ENCODE measurements at regions not wholly inside any gene's neighbourhood (a gene's known extent, or its start where the extent isn't known, plus 50 kb on each side); places are given as distances from the start of the nearest gene placed in this dataset.

DNA sequence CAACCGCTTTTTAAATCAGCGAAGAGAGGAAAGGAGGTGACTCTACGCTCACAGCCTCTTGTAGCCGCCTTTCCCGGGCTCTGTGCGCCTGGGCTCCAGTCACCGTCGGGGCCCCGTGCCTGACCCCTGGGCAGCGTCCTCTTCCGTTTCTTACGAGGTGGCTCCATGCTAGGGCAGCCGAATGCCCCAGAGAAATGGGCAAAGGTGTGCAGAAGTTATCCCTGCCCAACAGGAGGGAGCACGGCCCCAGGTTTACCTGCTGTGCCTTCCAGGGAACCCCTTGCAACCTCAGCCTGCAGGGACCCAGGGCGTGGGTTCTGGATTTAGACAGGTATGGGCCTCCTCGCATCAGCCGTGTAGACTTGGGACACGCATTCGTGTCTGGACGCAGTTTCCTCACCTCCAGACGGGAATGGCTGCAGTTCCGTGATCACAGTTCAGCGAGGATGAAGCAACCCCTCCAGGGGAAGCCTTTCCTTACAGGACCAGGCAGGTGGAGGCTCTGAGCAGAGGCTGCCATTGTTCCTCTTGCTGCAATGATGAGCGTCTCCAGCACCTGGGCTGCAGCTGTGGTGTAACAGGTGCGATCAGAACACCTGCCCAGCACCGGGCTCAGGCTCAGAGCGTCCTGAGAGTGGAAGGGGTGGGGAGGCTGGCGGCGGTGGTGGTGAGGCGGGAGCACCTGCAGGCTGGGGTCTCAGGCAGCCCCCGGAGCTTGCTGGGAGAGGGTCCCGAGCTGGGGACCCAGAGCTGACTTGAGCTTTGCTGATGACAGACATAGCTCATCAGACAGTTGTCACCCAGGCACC lies 81.3 kb upstream of the BHLHE23 start:
- ATAC-seq (no peak), DNase-seq (peak in 1 of 3 donors; percentile 10)
- Histone ChIP-seq H3K4me1 (ENCODE audit: control insufficient read depth, insufficient read depth, low read length) (no peaks in the 10 kb centered on the region), H3K27me3 (ENCODE audit: control insufficient read depth, insufficient read depth) (no peaks in the 10 kb centered on the region), H3K27ac (ENCODE audit: low read length) (no peak overlapping the region), H3K9me3 (ENCODE audit: control insufficient read depth, low read length) (no peaks in the 10 kb centered on the region), H3K4me3 (ENCODE audit: low read length) (no peak overlapping the region)
- intact Hi-C loops (cut with DNase I), result no loop called here
- 79% methylated on average over 32 of the region's 32 CpGs for whole genome bisulfite sequencing

- 72% methylated on average over 29 of the region's 29 CpGs for WGBS
- DNase-seq, result peak in 1 of 3 donors; percentile 27
Observed at GRCh38 chr20:63087236-63087871, 80.6 kb upstream of the BHLHE23 start.

GRCh38 chr20:63086421-63087235 lies 79.9 kb upstream of the BHLHE23 start:
- H3K4me1 ChIP-seq (ENCODE audit: control insufficient read depth, insufficient read depth, low read length), result no peaks in the 10 kb centered on the region
- H3K4me3 ChIP-seq (ENCODE audit: low read length), result no peak overlapping the region
- DNase-seq (peak in 2 of 3 donors; percentile 46 to 49), ATAC-seq (no peak)
- intact Hi-C loops (cut with DNase I), result no loop called here
- no peaks in the 10 kb centered on the region for H3K27me3 ChIP-seq (ENCODE audit: control insufficient read depth, insufficient read depth)
- 74% methylated on average over 36 of the region's 36 CpGs for WGBS
- H3K9me3 ChIP-seq (ENCODE audit: control insufficient read depth, low read length), result no peaks in the 10 kb centered on the region
- no peak overlapping the region for H3K27ac ChIP-seq (ENCODE audit: low read length)

More at GRCh38 chr20:63087236-63087871, 80.6 kb upstream of the BHLHE23 start:
- intact Hi-C loops (cut with DNase I), result no loop called here
- no peak for ATAC-seq
- Histone ChIP-seq H3K9me3 (ENCODE audit: control insufficient read depth, low read length) (no peaks in the 10 kb centered on the region), H3K4me1 (ENCODE audit: control insufficient read depth, insufficient read depth, low read length) (no peaks in the 10 kb centered on the region), H3K27ac (ENCODE audit: low read length) (no peak overlapping the region), H3K4me3 (ENCODE audit: low read length) (no peak overlapping the region), H3K27me3 (ENCODE audit: control insufficient read depth, insufficient read depth) (no peaks in the 10 kb centered on the region)

- DNase-seq, result peak in 2 of 3 donors; percentile 36
- 67% methylated on average over 34 of the region's 34 CpGs for WGBS
- Histone ChIP-seq H3K27ac (ENCODE audit: low read length) (no peak overlapping the region), H3K27me3 (ENCODE audit: control insufficient read depth, insufficient read depth) (no peaks in the 10 kb centered on the region), H3K4me1 (ENCODE audit: control insufficient read depth, insufficient read depth, low read length) (no peaks in the 10 kb centered on the region), H3K4me3 (ENCODE audit: low read length) (no peak overlapping the region), H3K9me3 (ENCODE audit: control insufficient read depth, low read length) (no peaks in the 10 kb centered on the region)
- no peak for ATAC-seq
- intact Hi-C loops (cut with DNase I), result no loop called here
Observed at GRCh38 chr20:63085151-63085861, 78.5 kb upstream of the BHLHE23 start.

DNA sequence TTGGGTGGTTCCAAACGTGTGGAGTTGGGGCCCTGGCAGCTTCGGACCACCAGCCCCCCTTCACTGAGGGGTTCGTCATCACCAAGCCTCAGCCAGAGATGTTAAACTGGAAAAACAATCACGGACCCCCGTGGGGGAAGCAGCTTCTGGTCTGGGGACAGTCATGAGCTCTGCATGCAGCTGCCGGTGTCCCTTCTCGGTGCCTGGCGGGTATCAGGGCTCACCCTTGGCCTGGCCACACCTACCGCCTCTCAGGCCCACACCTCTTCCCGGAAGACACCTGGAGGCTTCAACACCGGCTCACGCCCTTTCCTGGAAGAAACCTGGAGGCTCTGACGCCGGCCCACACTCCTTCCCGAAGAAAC lies 77.8 kb upstream of the BHLHE23 start:
- DNase-seq, result peak in 2 of 3 donors; percentile 7 to 37
- H3K27me3 ChIP-seq (ENCODE audit: control insufficient read depth, insufficient read depth), result no peaks in the 10 kb centered on the region
- intact Hi-C loops (cut with DNase I), result no loop called here
- ATAC-seq, result no peak
- H3K9me3 ChIP-seq (ENCODE audit: control insufficient read depth, low read length), result peaks cover under 1% of the 10 kb centered on the region
- H3K4me1 ChIP-seq (ENCODE audit: control insufficient read depth, insufficient read depth, low read length), result no peaks in the 10 kb centered on the region
- H3K27ac ChIP-seq (ENCODE audit: low read length), result no peak overlapping the region
- no peak overlapping the region for H3K4me3 ChIP-seq (ENCODE audit: low read length)
- WGBS, result 62% methylated on average over 15 of the region's 15 CpGs

- WGBS, result 76% methylated on average over 34 of the region's 34 CpGs
- Histone ChIP-seq H3K9me3 (ENCODE audit: control insufficient read depth, low read length) (peaks cover 2% of the 10 kb centered on the region), H3K4me3 (ENCODE audit: low read length) (no peak overlapping the region), H3K27ac (ENCODE audit: low read length) (no peak overlapping the region), H3K27me3 (ENCODE audit: control insufficient read depth, insufficient read depth) (no peaks in the 10 kb centered on the region), H3K4me1 (ENCODE audit: control insufficient read depth, insufficient read depth, low read length) (no peaks in the 10 kb centered on the region)
- ATAC-seq (no peak), DNase-seq (peak; percentile 6 to 48 (median 22))
- intact Hi-C loops (cut with DNase I), result no loop called here
Observed at GRCh38 chr20:63083831-63084562, 77.2 kb upstream of the BHLHE23 start.

GRCh38 chr20:63082939-63083735 lies 76.4 kb upstream of the BHLHE23 start:
- intact Hi-C loops (cut with DNase I), result no loop called here
- peak; percentile 1 to 36 (median 23) for DNase-seq
- WGBS, result 83% methylated on average over 23 of the region's 23 CpGs

DNA sequence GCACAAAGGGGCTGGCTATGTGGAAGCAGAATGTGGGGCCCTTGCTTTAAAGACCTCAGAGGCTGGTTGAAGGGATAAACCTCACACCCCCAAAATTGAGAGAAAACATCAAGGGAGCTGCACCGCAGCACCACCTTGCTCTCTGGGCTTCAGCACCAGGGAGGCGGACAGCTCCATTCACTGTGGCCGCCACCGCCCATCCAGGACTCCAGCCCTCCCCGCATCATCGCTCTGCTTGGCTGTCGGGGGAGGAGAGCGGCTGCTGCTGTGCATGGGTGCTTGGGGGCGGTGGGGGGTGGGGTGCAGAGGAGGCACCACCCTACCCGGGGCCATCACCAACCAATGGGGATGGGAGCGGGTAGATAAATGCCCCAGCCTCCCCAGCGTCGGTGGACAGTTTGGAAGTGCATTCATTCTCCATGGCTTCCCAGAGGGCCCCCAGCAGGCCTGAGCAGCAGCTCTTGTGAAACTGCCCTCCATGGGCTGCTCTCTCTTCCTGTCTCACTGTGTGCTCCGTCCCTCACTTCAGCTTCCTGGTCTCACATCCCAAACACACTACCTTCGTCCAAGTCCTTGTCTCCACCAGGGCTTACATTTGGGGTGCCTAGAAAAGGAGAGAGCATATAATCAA lies 75.7 kb upstream of the BHLHE23 start:
- 15% methylated on average over 15 of the region's 15 CpGs for WGBS
- peaks cover 2% of the 10 kb centered on the region for H3K9me3 ChIP-seq (ENCODE audit: control insufficient read depth, low read length)
- no peak overlapping the region for H3K27ac ChIP-seq (ENCODE audit: low read length)
- no peaks in the 10 kb centered on the region for H3K27me3 ChIP-seq (ENCODE audit: control insufficient read depth, insufficient read depth)
- no peak overlapping the region for H3K4me3 ChIP-seq (ENCODE audit: low read length)
- intact Hi-C loops (cut with DNase I), result no loop called here
- DNase-seq (peak; percentile 20 to 81 (median 71)), ATAC-seq (no peak)
- no peaks in the 10 kb centered on the region for H3K4me1 ChIP-seq (ENCODE audit: control insufficient read depth, insufficient read depth, low read length)

More at GRCh38 chr20:63082939-63083735, 76.4 kb upstream of the BHLHE23 start:
- H3K27ac ChIP-seq (ENCODE audit: low read length), result no peak overlapping the region
- no peaks in the 10 kb centered on the region for H3K4me1 ChIP-seq (ENCODE audit: control insufficient read depth, insufficient read depth, low read length)
- no peak for ATAC-seq
- no peak overlapping the region for H3K4me3 ChIP-seq (ENCODE audit: low read length)
- peaks cover 2% of the 10 kb centered on the region for H3K9me3 ChIP-seq (ENCODE audit: control insufficient read depth, low read length)
- H3K27me3 ChIP-seq (ENCODE audit: control insufficient read depth, insufficient read depth), result no peaks in the 10 kb centered on the region

DNA sequence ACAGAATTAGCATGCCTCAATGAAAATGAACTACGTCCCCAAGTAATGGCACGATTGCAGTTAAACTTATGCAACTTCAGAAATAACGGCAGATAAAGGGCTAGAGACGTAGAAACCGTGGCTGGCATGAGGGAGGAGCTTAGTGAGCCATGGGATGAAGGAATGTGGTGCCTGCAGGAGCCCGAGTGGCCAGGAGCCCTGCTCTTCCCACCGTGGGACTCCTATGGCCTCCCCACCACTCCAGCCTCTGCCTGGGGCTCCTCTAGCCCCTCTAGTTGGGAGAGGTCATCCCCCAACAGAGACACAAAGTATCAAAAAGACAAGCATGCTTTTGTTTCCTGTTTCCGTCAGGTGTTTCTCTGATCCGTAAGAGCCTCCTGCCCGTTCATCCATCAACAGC lies 75.1 kb upstream of the BHLHE23 start:
- intact Hi-C loops (cut with DNase I), result no loop called here
- H3K4me1 ChIP-seq (ENCODE audit: control insufficient read depth, insufficient read depth, low read length), result no peaks in the 10 kb centered on the region
- H3K27ac ChIP-seq (ENCODE audit: low read length), result no peak overlapping the region

More for the DNA sequence above, 75.1 kb upstream of the BHLHE23 start:
- 43% methylated on average over 10 of the region's 10 CpGs for WGBS
- Histone ChIP-seq H3K27me3 (ENCODE audit: control insufficient read depth, insufficient read depth) (no peaks in the 10 kb centered on the region), H3K4me3 (ENCODE audit: low read length) (no peak overlapping the region), H3K9me3 (ENCODE audit: control insufficient read depth, low read length) (peaks cover 2% of the 10 kb centered on the region)
- peak in 1 of 3 donors; percentile 6 for DNase-seq
- ATAC-seq, result no peak

Data from right cardiac atrium (tissue), 5 donors.